ENCODE measurements at regions not wholly inside any gene's neighbourhood (a gene's known extent, or its start where the extent isn't known, plus 50 kb on each side); places are given as distances from the start of the nearest gene placed in this dataset.

DNA sequence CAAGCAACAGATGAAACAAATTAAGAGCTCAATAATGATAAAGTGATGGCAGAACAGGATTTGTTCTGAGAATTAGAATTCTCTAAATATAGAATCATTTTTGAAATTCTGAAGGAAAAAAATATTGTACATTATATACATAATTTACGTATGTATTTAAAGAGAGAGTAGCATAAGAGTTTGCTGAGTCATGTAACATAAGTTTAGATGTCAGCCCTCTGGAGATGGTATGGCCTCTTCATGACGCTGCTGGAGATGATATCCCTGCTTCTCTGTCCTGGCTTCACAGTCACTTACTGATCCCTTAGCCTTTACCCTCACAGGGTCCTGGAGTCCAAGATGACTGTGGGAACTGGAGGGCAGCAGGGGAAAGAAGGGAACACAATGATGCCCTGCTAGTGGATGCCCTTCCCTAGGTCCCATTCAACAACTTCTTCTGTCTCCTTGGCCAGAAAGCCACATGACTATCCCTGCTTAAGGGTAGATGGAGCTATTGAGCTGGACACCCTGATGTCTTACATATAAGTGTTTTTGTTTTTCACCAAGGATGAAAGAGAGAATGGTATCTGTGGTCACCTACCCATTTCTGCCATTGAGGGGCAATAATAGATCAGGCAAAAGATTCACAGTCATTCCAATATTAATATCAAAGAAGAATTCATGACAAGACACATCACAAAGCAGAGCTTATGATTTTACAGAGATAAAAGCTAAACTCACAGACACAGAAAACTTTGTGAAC lies 753.1 kb downstream of the TBC1D22A start:
- intact Hi-C loops (cut with DNase I): no loop called here
- Histone ChIP-seq H3K4me3 (no peak overlapping the region), H3K4me1 (no peaks in the 10 kb centered on the region), H3K36me3 (ENCODE audit: insufficient read depth in 1 of 2, low read depth in 1 of 2) (no peaks in the 10 kb centered on the region), H3K27me3 (ENCODE audit: insufficient read depth in 3 of 3, low read length in 2 of 3) (no peaks in the 10 kb centered on the region), H3K27ac (no peak overlapping the region), H3K9me3 (no peaks in the 10 kb centered on the region)
- WGBS, 3 donors: 78 to 84% (median 81%) methylated on average over 2 of the region's 2 CpGs
- TF ChIP-seq CTCF (IDR thresholded peaks at IDR 0.05): no peak
- ATAC-seq (no peak), DNase-seq (no peak)

GRCh38 chr22:47512617-47513016 lies 750.2 kb downstream of the TBC1D22A start:
- H3K27ac ChIP-seq: no peak overlapping the region
- intact Hi-C loops (cut with DNase I): no loop called here
- TF ChIP-seq CTCF (IDR thresholded peaks at IDR 0.05): no peak
- no peaks in the 10 kb centered on the region for H3K27me3 ChIP-seq (ENCODE audit: insufficient read depth in 3 of 3, low read length in 2 of 3)
- ATAC-seq (no peak), DNase-seq (no peak)
- 69 to 91% (median 71%) methylated on average over 2 of the region's 2 CpGs for WGBS, 3 donors
- H3K4me3 ChIP-seq: no peak overlapping the region
- H3K36me3 ChIP-seq (ENCODE audit: insufficient read depth in 1 of 2, low read depth in 1 of 2): no peaks in the 10 kb centered on the region
- no peaks in the 10 kb centered on the region for H3K4me1 ChIP-seq
- no peaks in the 10 kb centered on the region for H3K9me3 ChIP-seq

DNA sequence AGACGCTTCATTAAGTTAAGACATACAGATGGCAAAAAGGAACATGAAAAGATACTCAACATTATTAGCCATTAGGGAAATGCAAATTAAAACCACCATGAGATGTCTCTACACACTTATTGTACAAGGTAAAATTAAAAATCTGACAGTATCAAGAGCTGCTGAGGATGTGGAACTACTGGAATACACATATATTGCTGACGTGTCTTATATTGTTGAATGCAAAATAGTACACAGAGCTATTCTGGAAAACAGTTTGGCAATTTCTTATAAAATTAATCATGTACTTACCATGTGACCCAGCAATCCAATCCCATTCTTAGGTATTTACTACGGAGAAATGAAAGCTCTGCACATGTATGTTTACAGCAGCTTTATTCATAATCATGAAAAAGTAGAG lies 742.5 kb downstream of the TBC1D22A start:
- TF ChIP-seq CTCF (IDR thresholded peaks at IDR 0.05): no peak
- H3K4me3 ChIP-seq: no peak overlapping the region
- intact Hi-C loops (cut with DNase I): no loop called here
- H3K4me1 ChIP-seq: no peaks in the 10 kb centered on the region
- ATAC-seq (no peak), DNase-seq (no peak)
- H3K27ac ChIP-seq: no peak overlapping the region
- peaks cover 10% of the 10 kb centered on the region for H3K9me3 ChIP-seq
- 70 to 81% (median 70%) methylated on average over 3 of the region's 3 CpGs for WGBS, 3 donors
- H3K27me3 ChIP-seq (ENCODE audit: insufficient read depth in 3 of 3, low read length in 2 of 3): peaks cover 0 to 4% (median under 1%) of the 10 kb centered on the region in 3 donors
- H3K36me3 ChIP-seq (ENCODE audit: insufficient read depth in 1 of 2, low read depth in 1 of 2): no peaks in the 10 kb centered on the region

GRCh38 chr22:47498969-47499495 lies 736.6 kb downstream of the TBC1D22A start:
- H3K9me3 ChIP-seq: peaks cover 10% of the 10 kb centered on the region
- intact Hi-C loops (cut with DNase I): no loop called here
- no peak for TF ChIP-seq CTCF (IDR thresholded peaks at IDR 0.05)
- no peak overlapping the region for H3K4me3 ChIP-seq
- H3K27me3 ChIP-seq (ENCODE audit: insufficient read depth in 3 of 3, low read length in 2 of 3): peaks cover 0 to 4% (median 4%) of the 10 kb centered on the region in 3 donors
- no peaks in the 10 kb centered on the region for H3K36me3 ChIP-seq (ENCODE audit: insufficient read depth in 1 of 2, low read depth in 1 of 2)
- WGBS, 3 donors: 72 to 75% (median 72%) methylated on average over 8 of the region's 8 CpGs
- DNase-seq (no peak), ATAC-seq (no peak)
- H3K4me1 ChIP-seq: no peaks in the 10 kb centered on the region
- no peak overlapping the region for H3K27ac ChIP-seq

Data from psoas muscle (tissue), 7 donors.